ENCODE measurements at regions not wholly inside any gene's neighbourhood (a gene's known extent, or its start where the extent isn't known, plus 50 kb on each side); places are given as distances from the start of the nearest gene placed in this dataset.

DNA sequence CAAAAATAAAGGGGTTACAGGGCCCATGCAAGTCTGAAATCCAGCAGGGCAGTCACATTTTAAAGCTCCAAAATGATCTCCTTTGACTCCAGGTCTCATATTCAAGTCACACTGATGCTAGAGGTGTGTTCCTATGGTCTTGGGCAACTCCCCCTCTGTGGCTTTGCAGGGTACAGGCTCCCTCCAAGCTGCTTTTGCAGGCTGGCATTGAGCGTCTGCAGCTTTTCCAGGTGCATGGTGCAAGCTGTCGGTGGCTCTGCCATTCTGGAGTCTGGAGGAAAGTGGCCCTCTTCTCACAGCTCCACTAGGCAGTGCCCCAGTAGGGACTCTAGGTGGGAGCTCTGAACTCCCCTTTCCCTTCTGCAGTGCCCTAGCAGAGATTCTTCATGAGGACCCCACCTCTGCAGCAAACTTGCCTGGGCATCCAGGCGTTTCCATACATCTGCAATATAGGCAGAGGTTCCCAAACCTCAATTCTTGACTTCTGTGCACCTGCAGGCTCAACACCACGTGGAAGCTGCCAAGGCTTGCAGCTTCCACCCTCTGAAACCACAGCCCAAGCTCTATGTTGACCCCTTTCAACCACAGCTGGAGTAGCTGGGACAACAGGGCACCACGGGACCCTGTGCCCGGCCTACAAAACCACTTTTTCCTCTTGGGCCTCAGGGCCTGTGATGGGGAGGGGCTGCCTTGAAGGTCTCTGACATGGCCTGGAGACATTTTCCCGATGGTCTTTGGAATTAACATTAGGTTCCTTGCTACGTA, 80.1 kb upstream of the PLSCR5 start:
- Mint-ChIP-seq H3K4me1 (ENCODE audit: unreplicated experiment) (no peaks in the 10 kb centered on the region), H3K27me3 (ENCODE audit: unreplicated experiment) (peaks cover 1% of the 10 kb centered on the region), H3K27ac (ENCODE audit: unreplicated experiment) (no peak overlapping the region), H3K4me3 (ENCODE audit: unreplicated experiment) (no peak overlapping the region), H3K9me3 (ENCODE audit: unreplicated experiment) (no peaks in the 10 kb centered on the region), H3K36me3 (ENCODE audit: low read depth, unreplicated experiment) (no peaks in the 10 kb centered on the region)
- no peak for DNase-seq (ENCODE audit: low spot score)
- TF ChIP-seq, protein P1, sequence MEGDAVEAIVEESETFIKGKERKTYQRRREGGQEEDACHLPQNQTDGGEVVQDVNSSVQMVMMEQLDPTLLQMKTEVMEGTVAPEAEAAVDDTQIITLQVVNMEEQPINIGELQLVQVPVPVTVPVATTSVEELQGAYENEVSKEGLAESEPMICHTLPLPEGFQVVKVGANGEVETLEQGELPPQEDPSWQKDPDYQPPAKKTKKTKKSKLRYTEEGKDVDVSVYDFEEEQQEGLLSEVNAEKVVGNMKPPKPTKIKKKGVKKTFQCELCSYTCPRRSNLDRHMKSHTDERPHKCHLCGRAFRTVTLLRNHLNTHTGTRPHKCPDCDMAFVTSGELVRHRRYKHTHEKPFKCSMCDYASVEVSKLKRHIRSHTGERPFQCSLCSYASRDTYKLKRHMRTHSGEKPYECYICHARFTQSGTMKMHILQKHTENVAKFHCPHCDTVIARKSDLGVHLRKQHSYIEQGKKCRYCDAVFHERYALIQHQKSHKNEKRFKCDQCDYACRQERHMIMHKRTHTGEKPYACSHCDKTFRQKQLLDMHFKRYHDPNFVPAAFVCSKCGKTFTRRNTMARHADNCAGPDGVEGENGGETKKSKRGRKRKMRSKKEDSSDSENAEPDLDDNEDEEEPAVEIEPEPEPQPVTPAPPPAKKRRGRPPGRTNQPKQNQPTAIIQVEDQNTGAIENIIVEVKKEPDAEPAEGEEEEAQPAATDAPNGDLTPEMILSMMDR (IDR thresholded peaks at IDR 0.05; ENCODE audit: unreplicated experiment), result no peak

DNA sequence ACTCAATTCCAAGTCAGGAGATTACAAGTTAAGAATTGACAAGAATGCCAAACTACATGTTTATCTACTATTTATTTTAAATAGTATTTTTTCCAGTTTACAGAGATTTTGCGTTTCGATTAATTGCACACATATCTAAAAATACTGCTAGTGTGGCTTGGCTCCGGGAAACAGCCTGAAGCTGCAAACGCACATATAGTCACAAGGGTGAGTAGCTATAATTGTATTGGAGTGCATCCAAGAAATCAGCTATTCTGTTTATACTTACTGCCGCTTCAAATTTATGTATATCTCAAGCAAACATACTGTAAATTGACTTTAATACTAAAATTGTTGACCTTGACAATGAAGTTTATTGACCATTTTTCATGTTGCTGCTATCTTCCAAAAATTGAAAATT, 77.0 kb upstream of the PLSCR5 start:
- no peaks in the 10 kb centered on the region for H3K4me1 Mint-ChIP-seq (ENCODE audit: unreplicated experiment)
- H3K27ac Mint-ChIP-seq (ENCODE audit: unreplicated experiment), result no peak overlapping the region
- H3K36me3 Mint-ChIP-seq (ENCODE audit: low read depth, unreplicated experiment), result no peaks in the 10 kb centered on the region
- TF ChIP-seq, protein P1 (IDR thresholded peaks at IDR 0.05; ENCODE audit: unreplicated experiment), result no peak
- H3K27me3 Mint-ChIP-seq (ENCODE audit: unreplicated experiment), result no peaks in the 10 kb centered on the region
- H3K9me3 Mint-ChIP-seq (ENCODE audit: unreplicated experiment), result no peaks in the 10 kb centered on the region
- no peak overlapping the region for H3K4me3 Mint-ChIP-seq (ENCODE audit: unreplicated experiment)
- DNase-seq (ENCODE audit: low spot score), result no peak

DNA sequence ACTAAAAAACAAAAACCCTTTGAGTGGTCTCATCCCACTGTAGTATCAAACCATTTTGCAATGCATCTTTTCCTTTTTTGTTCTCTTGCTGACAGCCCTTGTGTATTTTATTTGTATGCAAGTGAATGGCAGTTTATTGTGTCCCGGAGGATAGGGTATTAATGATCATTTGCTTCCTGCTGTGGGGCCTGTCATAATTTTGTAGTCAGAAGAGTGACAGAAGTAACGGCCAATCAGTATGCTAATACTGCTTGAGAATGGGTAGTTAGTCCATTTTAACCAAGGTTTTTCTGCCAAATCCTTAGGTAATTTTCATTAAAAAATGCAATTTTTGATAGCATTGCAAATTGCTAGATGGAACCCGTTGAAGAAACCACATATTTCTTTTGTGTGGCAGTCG, 75.5 kb upstream of the PLSCR5 start:
- no peaks in the 10 kb centered on the region for H3K36me3 Mint-ChIP-seq (ENCODE audit: low read depth, unreplicated experiment)
- no peak overlapping the region for H3K27ac Mint-ChIP-seq (ENCODE audit: unreplicated experiment)
- no peaks in the 10 kb centered on the region for H3K4me1 Mint-ChIP-seq (ENCODE audit: unreplicated experiment)
- H3K27me3 Mint-ChIP-seq (ENCODE audit: unreplicated experiment), result no peaks in the 10 kb centered on the region
- H3K9me3 Mint-ChIP-seq (ENCODE audit: unreplicated experiment), result no peaks in the 10 kb centered on the region
- no peak overlapping the region for H3K4me3 Mint-ChIP-seq (ENCODE audit: unreplicated experiment)
- DNase-seq (ENCODE audit: low spot score), result no peak
- TF ChIP-seq, protein P1 (IDR thresholded peaks at IDR 0.05; ENCODE audit: unreplicated experiment), result no peak

DNA sequence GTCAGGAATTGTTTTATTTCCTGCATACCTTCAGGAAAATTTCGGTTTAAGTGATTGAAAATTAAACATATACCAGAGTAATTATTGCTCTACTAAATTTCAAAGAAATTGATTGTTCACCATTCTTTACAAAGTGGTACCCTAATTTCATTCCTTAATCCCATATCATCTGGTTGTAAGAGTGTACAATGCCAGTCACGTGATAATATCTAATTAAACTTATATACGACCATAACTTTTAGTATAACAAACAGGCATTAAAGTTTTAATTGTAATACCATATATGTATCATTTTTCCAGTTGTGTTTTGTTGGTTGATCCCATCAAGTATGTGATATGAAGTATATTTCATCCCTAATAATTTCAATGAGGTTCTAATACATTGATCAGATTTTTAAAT, 74.8 kb upstream of the PLSCR5 start:
- no peaks in the 10 kb centered on the region for H3K9me3 Mint-ChIP-seq (ENCODE audit: unreplicated experiment)
- DNase-seq (ENCODE audit: low spot score), result no peak
- no peak overlapping the region for H3K4me3 Mint-ChIP-seq (ENCODE audit: unreplicated experiment)
- H3K27ac Mint-ChIP-seq (ENCODE audit: unreplicated experiment), result no peak overlapping the region
- TF ChIP-seq, protein P1 (IDR thresholded peaks at IDR 0.05; ENCODE audit: unreplicated experiment), result no peak
- no peaks in the 10 kb centered on the region for H3K27me3 Mint-ChIP-seq (ENCODE audit: unreplicated experiment)
- no peaks in the 10 kb centered on the region for H3K4me1 Mint-ChIP-seq (ENCODE audit: unreplicated experiment)
- no peaks in the 10 kb centered on the region for H3K36me3 Mint-ChIP-seq (ENCODE audit: low read depth, unreplicated experiment)

DNA sequence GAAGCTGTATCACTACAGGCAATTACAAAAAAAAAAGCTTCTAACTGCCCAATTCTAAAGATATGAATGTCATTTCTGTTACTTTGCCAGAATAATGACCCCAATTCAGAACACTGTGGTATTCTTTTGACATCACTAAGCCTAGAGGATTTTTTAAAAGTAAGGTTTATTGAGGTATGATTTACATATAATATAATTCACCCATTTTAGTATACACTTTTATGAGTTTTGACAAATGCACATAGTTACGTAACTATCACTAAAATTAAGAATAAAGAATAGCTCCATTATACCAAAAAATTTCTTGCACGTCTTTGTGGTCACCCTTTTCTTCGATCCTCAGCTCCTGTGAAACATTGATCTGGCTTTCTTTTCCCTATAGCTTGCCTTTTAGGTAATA, 74.0 kb upstream of the PLSCR5 start:
- Mint-ChIP-seq H3K4me1 (ENCODE audit: unreplicated experiment) (no peaks in the 10 kb centered on the region), H3K9me3 (ENCODE audit: unreplicated experiment) (no peaks in the 10 kb centered on the region), H3K36me3 (ENCODE audit: low read depth, unreplicated experiment) (no peaks in the 10 kb centered on the region), H3K27me3 (ENCODE audit: unreplicated experiment) (no peaks in the 10 kb centered on the region), H3K27ac (ENCODE audit: unreplicated experiment) (no peak overlapping the region), H3K4me3 (ENCODE audit: unreplicated experiment) (no peak overlapping the region)
- no peak for DNase-seq (ENCODE audit: low spot score)
- TF ChIP-seq, protein P1 (IDR thresholded peaks at IDR 0.05; ENCODE audit: unreplicated experiment), result no peak
